Skeletal muscle tissue (tissue), 3 donors: ENCODE measurements at regions not wholly inside any gene's neighbourhood (a gene's known extent, or its start where the extent isn't known, plus 50 kb on each side); places are given as distances from the start of the nearest gene placed in this dataset.
"Not testable (repeated sequence)": the region's sequence is repeated elsewhere in the genome, so short reads cannot be mapped to it uniquely, and the experiment has no call there.

Experiments used
- H3K27ac ChIP-seq: one replicate; pipeline ENCODE4 v1.7.0; 2013; ENCODE audit warnings: mild to moderate bottlenecking, low read depth, low read length, inconsistent platforms
- H3K27me3 ChIP-seq, 3 donors: one replicate each; pipeline ENCODE4 v1.7.0; 2013; ENCODE audit warnings: low read length in 3 of 3; ENCODE audit not compliant: control insufficient read depth in 3 of 3, insufficient read depth in 3 of 3
- H3K36me3 ChIP-seq, 3 donors: one replicate each; pipeline ENCODE4 v1.7.0; 2013; ENCODE audit warnings: low read length in 3 of 3; ENCODE audit not compliant: control insufficient read depth in 3 of 3, insufficient read depth in 3 of 3
- H3K4me1 ChIP-seq, 3 donors: one replicate each; pipeline ENCODE4 v1.7.0; 2013; ENCODE audit warnings: low read length in 3 of 3, mild to moderate bottlenecking in 3 of 3; ENCODE audit not compliant: control insufficient read depth in 3 of 3, insufficient read depth in 3 of 3
- H3K4me3 ChIP-seq, 3 donors: one replicate each; pipeline ENCODE4 v1.7.0; 2013; ENCODE audit warnings: low read length in 3 of 3
- H3K9ac ChIP-seq, 3 donors: one replicate each; pipeline ENCODE4 v1.7.0; 2013; ENCODE audit warnings: low read length in 3 of 3, mild to moderate bottlenecking in 3 of 3, moderate library complexity in 2 of 3, low read depth in 1 of 3
- H3K9me3 ChIP-seq, 3 donors: one replicate each; pipeline ENCODE4 v1.7.0; 2013; ENCODE audit warnings: low read length in 3 of 3; ENCODE audit not compliant: control insufficient read depth in 3 of 3
- donor health status: Osteomylitis.

DNA sequence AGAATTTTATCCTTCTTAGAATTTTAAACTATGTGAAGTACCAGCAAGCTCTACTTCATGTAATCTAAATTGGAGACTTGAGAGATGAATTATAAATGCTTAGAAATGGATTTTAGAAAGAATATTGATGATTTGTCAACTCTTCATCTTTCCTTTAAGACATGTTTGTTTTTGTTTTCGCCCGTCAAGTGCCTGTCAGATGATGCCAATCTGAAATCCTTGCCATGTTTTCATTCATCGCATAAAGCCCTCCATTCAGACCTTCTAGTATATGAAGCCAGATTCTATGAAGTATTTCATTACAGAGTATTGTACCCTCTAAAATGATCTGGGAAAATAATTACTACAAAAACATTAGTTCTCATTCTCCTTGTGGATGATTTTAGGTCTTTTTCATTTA lies 223.2 kb upstream of the SOX2 start:
- H3K27me3 ChIP-seq: no peaks in the 10 kb centered on the region
- H3K9me3 ChIP-seq: no peaks in the 10 kb centered on the region
- no peak overlapping the region for H3K4me3 ChIP-seq
- no peaks in the 10 kb centered on the region for H3K36me3 ChIP-seq
- no peaks in the 10 kb centered on the region for H3K4me1 ChIP-seq
- H3K9ac ChIP-seq: no peak overlapping the region
- no peak overlapping the region for H3K27ac ChIP-seq

DNA sequence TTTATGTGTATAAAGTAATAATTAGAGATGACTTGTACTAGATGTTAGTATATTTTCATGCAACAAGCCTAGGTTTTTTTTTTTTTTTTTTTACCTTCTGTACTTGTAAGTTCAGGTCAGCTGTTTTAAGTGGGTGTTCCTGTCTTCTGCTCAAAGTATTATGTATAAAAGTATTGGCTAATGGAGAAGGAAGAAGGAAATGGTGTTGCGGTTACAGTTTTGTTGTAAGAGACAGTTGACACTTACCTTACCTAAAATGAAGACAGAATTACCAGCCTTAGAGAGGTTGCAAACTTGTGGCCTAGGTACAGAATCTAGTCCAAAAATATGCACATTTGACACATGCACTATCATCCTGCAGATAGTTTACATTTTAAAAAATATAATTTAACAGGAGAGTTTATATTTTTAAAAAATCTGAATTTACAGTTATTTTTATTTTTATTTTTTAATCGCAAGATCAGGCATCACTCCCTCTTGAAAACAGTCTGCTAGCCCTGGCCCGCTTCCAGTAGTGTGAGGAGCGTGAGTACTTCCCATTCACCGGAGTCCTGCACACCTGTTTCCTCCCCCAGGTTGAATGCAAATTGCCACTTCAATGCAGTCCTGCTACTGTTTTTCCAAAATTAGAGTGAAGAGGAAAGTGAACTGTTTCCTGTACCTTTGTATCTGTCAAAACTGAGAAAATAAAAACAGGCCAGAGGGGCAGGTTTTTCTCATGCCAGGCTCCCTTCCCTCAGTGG lies 224.3 kb upstream of the SOX2 start:
- H3K4me3 ChIP-seq: no peak overlapping the region
- H3K27me3 ChIP-seq: no peaks in the 10 kb centered on the region
- no peak overlapping the region for H3K27ac ChIP-seq
- H3K9me3 ChIP-seq: no peaks in the 10 kb centered on the region
- no peaks in the 10 kb centered on the region for H3K36me3 ChIP-seq
- H3K4me1 ChIP-seq: no peaks in the 10 kb centered on the region
- H3K9ac ChIP-seq: no peak overlapping the region

DNA sequence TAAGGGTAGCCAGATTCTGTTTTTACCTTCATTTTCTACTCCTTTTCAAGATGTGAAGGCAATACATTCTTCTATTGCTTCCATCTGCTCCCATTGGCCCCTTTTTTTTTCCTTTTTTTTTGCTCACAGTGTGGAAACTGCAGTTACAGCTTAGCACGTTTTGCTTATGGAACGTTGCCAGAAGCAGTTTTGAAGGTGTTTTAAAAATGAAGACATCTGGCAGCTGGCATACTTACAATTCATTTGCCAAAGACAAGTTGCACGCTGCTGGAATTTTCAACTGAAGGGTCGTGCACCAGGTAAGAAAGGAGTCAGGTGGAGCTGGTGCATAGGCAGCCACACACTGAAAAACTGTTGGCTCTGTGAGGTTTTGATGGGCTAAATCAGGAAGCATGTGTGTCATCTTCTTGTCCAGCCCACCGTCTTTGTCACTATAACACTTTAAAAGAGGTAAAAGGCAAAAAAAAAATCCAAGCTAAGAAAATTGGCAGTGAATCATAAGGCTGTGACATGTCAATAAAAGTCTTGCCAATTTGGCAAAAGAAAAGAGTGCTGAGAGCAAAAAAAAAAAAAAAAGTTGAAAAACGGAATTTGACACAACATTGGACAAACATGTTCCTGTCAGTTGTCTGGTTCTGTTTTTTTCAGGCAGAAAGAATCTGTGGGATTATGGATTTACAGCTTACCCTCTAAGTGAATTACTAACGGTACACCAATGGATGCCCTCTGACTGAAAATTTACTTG lies 225.4 kb upstream of the SOX2 start:
- Histone ChIP-seq H3K9me3 (no peaks in the 10 kb centered on the region), H3K4me1 (no peaks in the 10 kb centered on the region), H3K9ac (no peak overlapping the region), H3K27me3 (no peaks in the 10 kb centered on the region), H3K4me3 (no peak overlapping the region), H3K36me3 (no peaks in the 10 kb centered on the region), H3K27ac (no peak overlapping the region)

DNA sequence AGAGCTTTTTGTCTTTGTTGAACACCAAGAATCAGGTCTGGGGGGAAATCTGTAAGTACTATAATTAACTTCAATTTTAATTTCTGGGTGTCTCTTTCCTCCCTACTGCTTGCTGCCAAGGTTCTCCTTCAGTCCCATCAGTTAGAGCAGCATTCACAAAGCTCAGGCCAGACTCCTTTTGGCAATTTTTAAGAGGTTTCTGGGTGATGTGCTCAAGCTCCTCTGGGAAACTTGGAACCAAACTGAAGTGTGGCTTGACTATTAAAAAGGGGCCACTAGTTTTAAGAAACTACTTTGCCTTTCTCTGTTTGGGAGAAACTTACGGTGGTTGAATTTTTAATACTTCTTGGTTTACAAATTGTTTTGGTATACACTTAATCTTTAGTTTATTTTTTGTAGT lies 227.7 kb upstream of the SOX2 start:
- Histone ChIP-seq H3K9me3 (no peaks in the 10 kb centered on the region), H3K27me3 (no peaks in the 10 kb centered on the region), H3K4me1 (no peaks in the 10 kb centered on the region), H3K36me3 (no peaks in the 10 kb centered on the region), H3K9ac (no peak overlapping the region), H3K4me3 (no peak overlapping the region), H3K27ac (no peak overlapping the region)

DNA sequence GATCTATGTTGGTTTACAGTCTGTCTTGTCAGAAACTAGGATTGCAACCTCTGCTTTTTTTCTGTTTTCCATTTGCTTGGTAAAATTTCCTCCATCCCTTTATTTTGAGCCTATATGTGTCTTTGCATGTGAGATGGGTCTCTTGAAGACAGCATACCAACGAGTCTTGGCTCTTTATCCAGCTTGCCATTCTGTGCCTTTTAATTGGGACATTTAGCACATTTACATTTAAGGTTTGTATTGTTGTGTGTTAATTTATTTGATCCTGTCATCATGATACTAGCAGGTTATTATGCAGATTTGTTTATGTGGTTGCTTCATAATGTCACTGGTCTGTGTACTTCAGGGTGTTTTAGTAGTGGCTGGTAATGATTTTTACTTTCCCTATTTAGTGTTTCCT lies 236.6 kb upstream of the SOX2 start:
- H3K9ac ChIP-seq, H3K27ac ChIP-seq, H3K4me1 ChIP-seq, H3K9me3 ChIP-seq, H3K27me3 ChIP-seq, H3K4me3 ChIP-seq, H3K36me3 ChIP-seq: not testable (repeated sequence)

DNA sequence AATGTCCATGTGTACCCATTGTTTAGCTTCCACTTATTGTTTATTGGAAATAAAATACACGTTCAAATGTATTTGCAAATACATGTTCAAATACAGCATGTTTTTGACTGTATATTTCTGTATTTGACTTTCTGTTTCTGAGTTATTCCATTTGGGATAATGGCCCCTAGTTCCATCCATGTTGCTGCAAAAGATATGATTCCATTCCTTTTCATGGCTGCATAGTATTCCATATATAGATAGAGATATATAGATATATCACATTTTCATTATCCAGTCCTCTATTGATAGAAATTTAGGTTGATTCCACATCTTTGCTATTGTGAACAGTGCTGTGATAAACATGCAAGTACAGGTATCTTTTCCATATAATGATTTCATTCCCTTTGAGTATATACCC lies 241.4 kb upstream of the SOX2 start:
- no peaks in the 10 kb centered on the region for H3K36me3 ChIP-seq
- H3K9ac ChIP-seq: no peak overlapping the region
- no peaks in the 10 kb centered on the region for H3K27me3 ChIP-seq
- H3K4me1 ChIP-seq: no peaks in the 10 kb centered on the region
- peaks cover 0 to 1% (median 0%) of the 10 kb centered on the region in 3 donors for H3K9me3 ChIP-seq
- H3K27ac ChIP-seq: no peak overlapping the region
- H3K4me3 ChIP-seq: no peak overlapping the region

DNA sequence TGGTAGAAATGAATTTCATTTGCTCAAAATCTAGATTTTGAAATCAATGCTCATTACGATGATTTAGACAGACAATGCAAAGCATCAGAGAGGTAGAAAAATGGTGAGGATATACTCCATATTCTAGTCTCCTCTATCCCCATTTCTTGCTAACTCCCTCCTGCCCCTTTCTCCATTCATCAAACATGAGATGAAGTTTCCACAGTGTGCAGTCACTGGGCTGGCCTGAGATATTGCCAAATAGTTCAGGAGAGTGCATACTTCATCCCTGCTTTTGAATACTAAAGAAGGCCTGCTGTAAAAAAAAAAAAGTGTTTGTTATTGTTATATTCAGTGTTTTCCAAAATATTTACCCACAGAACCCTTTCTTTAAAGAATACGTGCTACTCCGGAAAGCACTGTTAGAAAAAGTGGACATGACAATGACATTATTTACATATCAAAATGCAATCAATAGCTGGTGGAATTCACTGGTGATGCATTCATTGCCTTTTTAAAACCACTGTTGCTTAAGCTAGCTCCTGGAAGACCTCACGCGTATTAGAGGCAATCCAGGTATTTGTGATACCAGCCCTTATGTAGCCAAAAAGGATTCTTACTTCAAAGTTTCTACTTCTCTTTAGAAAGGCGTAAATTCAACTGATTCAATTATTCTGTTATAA lies 247.6 kb upstream of the SOX2 start:
- Histone ChIP-seq H3K4me1 (no peaks in the 10 kb centered on the region), H3K27me3 (no peaks in the 10 kb centered on the region), H3K27ac (no peak overlapping the region), H3K4me3 (no peak overlapping the region), H3K36me3 (no peaks in the 10 kb centered on the region), H3K9ac (no peak overlapping the region), H3K9me3 (no peaks in the 10 kb centered on the region)

DNA sequence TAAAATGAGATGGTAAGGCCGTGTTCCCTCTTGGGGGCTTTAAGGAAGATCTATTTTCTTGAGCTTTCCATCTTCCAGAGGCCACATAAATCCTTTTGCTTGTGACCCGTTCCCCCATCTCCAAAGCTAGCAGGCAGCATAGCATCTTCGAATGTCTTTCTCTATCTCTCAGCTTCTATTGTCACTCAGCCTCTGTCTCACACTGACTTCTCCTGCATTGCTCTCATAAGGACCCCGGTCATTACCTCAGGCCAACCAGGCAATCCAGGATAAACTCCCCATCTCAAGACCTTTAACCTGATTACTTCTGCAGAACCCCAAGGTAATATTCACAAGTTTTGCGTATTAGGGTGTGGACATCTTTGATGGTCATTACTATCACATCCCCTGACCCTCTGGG lies 250.3 kb upstream of the SOX2 start:
- Histone ChIP-seq H3K27me3 (no peaks in the 10 kb centered on the region), H3K4me1 (no peaks in the 10 kb centered on the region), H3K36me3 (no peaks in the 10 kb centered on the region), H3K4me3 (no peak overlapping the region), H3K27ac (no peak overlapping the region), H3K9ac (no peak overlapping the region), H3K9me3 (no peaks in the 10 kb centered on the region)

DNA sequence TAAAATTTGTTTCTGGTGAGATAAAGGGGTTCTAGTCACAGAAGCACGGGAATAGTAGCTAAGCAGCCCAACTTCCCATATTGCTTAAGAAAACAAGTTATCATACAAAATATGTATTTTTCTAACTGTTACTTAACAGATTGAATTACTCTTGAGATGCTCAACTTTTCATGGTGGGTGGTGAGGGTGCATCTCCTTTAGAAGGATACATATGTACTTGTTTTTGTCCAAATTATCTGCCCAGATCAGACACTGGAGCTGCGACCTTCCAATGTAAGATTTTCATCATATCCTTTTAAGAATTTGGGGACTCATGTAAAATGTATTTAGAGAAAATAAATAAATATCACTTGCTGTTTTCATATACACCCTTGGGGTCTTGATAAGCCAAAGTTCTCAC lies 252.2 kb upstream of the SOX2 start:
- no peaks in the 10 kb centered on the region for H3K36me3 ChIP-seq
- no peaks in the 10 kb centered on the region for H3K4me1 ChIP-seq
- no peak overlapping the region for H3K27ac ChIP-seq
- no peaks in the 10 kb centered on the region for H3K9me3 ChIP-seq
- H3K9ac ChIP-seq: no peak overlapping the region
- H3K4me3 ChIP-seq: no peak overlapping the region
- no peaks in the 10 kb centered on the region for H3K27me3 ChIP-seq

DNA sequence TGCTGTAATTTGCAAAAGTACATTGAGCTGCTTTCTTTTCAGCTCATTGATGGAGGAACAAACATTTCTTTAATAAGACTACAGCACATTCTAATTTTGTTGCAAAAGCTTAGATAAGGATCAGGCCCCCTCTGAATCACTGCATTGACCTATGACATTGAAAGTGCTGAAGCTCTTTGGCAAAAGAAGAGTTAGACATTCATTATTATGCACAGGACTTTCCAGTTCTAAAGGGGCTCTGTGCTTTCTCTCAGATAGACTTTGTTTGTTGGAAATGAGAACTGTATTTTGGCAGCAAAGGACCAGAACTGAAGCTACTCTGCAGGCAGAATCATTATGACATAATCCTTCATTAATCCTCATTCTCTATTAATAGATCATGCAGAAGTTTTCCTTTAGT lies 252.9 kb upstream of the SOX2 start:
- Histone ChIP-seq H3K9me3 (no peaks in the 10 kb centered on the region), H3K9ac (no peak overlapping the region), H3K27me3 (no peaks in the 10 kb centered on the region), H3K4me3 (no peak overlapping the region), H3K27ac (no peak overlapping the region), H3K4me1 (no peaks in the 10 kb centered on the region), H3K36me3 (no peaks in the 10 kb centered on the region)
